Transverse colon (tissue), 3 donors: ENCODE measurements at regions not wholly inside any gene's neighbourhood (a gene's known extent, or its start where the extent isn't known, plus 50 kb on each side); places are given as distances from the start of the nearest gene placed in this dataset.

ENCODE experiments used
- CTCF ChIP-seq, 5 experiments: fragments of 200-600 bp in 3 of 5; fragments of 450-650 bp in 2 of 5; sonication (generic) in 3 of 5; IDR thresholded peaks; 1 replicate in 2 of 5; 2 replicates in 3 of 5; pipeline ENCODE4 v1.5.1; 2016 to 2017; ENCODE audit warnings: antibody characterized with exemption in 5 of 5, inconsistent platforms in 3 of 5, mild to moderate bottlenecking in 2 of 5, moderate library complexity in 1 of 5
- EP300 ChIP-seq: sonication (generic); formaldehyde crosslinking; IDR thresholded peaks from one replicate; pipeline ENCODE4 v1.6.1; 2017; ENCODE audit warnings: antibody characterized with exemption, low read depth

DNA sequence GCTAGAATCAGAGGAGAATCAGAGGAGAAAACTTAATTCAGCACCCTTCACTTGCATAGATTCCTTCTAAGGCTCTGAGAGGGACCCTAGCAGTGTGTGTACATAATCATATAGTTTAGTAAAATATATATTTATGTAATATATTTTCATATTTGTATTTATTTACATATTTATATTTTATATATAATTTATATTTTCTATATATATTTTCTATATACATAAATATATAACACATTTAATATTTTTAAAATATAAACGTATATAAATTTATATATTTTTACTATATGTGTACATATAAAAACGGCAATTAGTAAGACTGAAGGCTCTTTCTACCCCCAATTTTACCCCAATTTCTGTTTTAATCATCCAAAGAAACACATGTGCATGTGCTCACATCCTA, 80.3 kb downstream of the NXPE2 start:
- no peak for TF ChIP-seq CTCF (IDR thresholded peaks at IDR 0.05)
- TF ChIP-seq EP300 = no peak
